ENCODE measurements at regions not wholly inside any gene's neighbourhood (a gene's known extent, or its start where the extent isn't known, plus 50 kb on each side); places are given as distances from the start of the nearest gene placed in this dataset.

DNA sequence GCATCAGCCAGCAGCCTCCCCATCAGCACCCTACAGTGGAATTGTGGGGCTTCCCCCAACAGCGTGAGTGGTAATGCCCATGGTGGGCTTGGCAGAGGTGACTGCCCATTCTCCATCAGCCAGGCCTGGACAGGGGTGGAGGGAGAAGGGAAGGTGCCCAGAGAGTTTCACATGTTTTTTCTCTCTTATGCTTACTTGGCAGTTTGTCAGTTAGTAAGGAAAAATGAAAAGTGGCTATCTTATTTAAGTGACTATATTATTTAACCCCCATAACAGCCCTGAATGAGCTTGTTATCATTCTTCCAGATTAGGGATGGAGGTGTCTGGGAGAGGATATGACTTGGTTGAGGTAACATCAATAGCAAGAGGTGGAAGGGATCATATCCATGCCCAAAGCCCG, 921.7 kb downstream of the GRID1 start:
- TF ChIP-seq, protein P1, sequence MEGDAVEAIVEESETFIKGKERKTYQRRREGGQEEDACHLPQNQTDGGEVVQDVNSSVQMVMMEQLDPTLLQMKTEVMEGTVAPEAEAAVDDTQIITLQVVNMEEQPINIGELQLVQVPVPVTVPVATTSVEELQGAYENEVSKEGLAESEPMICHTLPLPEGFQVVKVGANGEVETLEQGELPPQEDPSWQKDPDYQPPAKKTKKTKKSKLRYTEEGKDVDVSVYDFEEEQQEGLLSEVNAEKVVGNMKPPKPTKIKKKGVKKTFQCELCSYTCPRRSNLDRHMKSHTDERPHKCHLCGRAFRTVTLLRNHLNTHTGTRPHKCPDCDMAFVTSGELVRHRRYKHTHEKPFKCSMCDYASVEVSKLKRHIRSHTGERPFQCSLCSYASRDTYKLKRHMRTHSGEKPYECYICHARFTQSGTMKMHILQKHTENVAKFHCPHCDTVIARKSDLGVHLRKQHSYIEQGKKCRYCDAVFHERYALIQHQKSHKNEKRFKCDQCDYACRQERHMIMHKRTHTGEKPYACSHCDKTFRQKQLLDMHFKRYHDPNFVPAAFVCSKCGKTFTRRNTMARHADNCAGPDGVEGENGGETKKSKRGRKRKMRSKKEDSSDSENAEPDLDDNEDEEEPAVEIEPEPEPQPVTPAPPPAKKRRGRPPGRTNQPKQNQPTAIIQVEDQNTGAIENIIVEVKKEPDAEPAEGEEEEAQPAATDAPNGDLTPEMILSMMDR (IDR thresholded peaks at IDR 0.05; ENCODE audit: insufficient read depth, low read length, missing control alignments) = no peak
- DNase-seq (ENCODE audit: low read depth, low spot score) = no peak
- ChIA-PET POLR2A (no interaction called here), CTCF (no interaction called here)
- H3K4me3 ChIP-seq (ENCODE audit: low read depth, low read length) = no peak overlapping the region

DNA sequence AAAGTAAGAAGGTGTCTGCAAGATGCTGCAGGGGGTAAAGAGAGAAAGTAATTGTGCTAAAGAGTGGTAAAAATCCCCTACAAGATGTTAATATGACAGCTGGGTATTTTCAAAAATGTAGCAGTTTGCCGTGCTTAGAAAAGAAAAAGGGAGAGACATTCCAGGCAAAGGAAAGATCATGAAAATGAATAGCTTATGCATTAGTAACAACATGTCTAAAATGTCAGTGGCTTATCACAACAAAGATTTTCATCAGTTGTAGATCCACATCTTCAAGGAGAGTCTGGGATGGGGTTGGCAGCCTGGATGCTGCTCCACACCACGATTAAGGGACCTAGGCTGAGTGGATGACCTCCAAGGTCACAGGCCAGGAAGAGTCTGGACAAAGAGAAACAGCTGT, 920.9 kb downstream of the GRID1 start:
- no peak overlapping the region for H3K4me3 ChIP-seq (ENCODE audit: low read depth, low read length)
- TF ChIP-seq, protein P1 (IDR thresholded peaks at IDR 0.05; ENCODE audit: insufficient read depth, low read length, missing control alignments) = no peak
- DNase-seq (ENCODE audit: low read depth, low spot score) = no peak
- CTCF ChIA-PET = no interaction called here
- POLR2A ChIA-PET = no interaction called here

DNA sequence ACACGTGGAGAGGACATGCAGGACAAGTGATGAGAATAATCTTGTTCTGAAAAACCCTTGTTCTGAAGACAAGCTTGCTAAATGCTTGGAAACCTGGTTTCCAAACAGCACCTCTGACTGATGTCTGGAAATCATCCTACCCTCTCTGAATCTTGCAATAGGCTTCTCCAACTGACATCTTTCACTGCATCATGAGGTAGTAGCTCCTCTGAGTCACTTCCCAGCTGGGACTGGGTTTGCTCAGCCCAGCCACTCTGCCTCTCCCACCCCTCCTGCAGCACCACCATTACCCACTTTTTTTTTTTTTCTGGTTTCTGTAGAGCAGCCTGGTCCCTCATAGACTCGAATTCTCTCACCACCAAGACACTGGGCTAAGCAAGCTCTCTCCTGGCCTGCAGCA, 919.8 kb downstream of the GRID1 start:
- TF ChIP-seq, protein P1 (IDR thresholded peaks at IDR 0.05; ENCODE audit: insufficient read depth, low read length, missing control alignments) = no peak
- CTCF ChIA-PET = no interaction called here
- no peak for DNase-seq (ENCODE audit: low read depth, low spot score)
- H3K4me3 ChIP-seq (ENCODE audit: low read depth, low read length) = no peak overlapping the region
- POLR2A ChIA-PET = no interaction called here

DNA sequence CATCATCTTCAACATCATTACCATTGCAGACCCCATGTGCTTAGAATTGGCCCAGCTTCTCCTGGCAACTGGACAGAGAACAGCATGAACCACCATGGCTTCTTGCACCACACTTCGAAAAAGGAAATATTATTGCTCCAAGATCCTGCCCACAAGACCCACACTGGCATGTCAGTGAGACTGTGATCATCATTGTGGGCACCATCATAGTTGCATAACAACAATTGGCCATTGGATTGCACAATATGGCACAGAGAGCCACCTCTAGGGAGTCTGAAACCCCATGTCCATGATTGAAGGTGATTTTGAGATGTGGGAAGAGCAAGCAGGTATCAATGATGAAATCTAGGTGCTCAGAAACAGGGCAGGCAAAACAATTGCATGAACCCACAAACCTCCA, 918.9 kb downstream of the GRID1 start:
- ChIA-PET POLR2A (no interaction called here), CTCF (no interaction called here)
- H3K4me3 ChIP-seq (ENCODE audit: low read depth, low read length) = no peak overlapping the region
- no peak for DNase-seq (ENCODE audit: low read depth, low spot score)
- TF ChIP-seq, protein P1 (IDR thresholded peaks at IDR 0.05; ENCODE audit: insufficient read depth, low read length, missing control alignments) = no peak

DNA sequence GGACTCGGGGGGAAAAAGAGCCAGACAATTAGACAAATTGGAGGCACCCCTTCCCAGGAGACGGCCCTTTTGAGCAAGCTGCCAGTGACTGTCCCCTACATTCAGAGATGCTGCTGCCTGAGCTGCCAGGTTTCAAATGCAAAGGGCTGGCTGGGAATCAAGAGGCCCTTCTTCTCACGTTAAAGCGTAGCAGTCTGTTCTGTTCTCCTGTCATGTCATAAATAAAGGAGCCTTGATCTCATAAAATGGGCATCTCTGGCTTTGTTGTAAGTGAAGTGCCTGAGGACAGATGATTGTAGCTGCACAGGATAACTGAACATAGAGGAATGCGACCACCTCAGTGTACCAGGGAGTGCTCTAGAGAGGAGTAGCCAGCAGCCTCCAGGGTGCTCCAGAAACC, 917.9 kb downstream of the GRID1 start:
- ChIA-PET POLR2A (no interaction called here), CTCF (no interaction called here)
- TF ChIP-seq, protein P1 (IDR thresholded peaks at IDR 0.05; ENCODE audit: insufficient read depth, low read length, missing control alignments) = no peak
- no peak overlapping the region for H3K4me3 ChIP-seq (ENCODE audit: low read depth, low read length)
- no peak for DNase-seq (ENCODE audit: low read depth, low spot score)

DNA sequence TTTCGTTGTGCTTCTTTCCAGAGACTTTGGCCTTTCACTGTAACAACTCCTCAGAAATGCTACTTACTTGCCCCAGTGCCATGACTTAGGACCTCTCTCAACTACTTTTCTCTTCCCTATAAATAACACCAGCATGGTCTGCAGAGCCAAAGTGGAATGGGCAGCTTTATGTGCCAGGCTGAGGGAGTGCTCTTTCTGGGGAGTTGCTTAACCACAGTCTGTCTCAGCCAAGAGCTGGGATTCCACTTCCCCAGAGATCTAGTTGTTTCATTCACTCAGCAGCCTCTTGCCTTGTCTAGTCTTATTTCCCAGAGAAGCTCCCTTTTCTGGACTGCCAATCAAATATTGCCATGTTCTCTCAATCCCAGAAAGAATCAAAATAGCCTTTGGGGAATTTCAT, 912.2 kb downstream of the GRID1 start:
- POLR2A ChIA-PET = no interaction called here
- CTCF ChIA-PET = no interaction called here
- TF ChIP-seq, protein P1 (IDR thresholded peaks at IDR 0.05; ENCODE audit: insufficient read depth, low read length, missing control alignments) = no peak
- DNase-seq (ENCODE audit: low read depth, low spot score) = no peak
- H3K4me3 ChIP-seq (ENCODE audit: low read depth, low read length) = no peak overlapping the region

Measured in AG04449 (cell line).